ENCODE measurements at regions not wholly inside any gene's neighbourhood (a gene's known extent, or its start where the extent isn't known, plus 50 kb on each side); places are given as distances from the start of the nearest gene placed in this dataset.

DNA sequence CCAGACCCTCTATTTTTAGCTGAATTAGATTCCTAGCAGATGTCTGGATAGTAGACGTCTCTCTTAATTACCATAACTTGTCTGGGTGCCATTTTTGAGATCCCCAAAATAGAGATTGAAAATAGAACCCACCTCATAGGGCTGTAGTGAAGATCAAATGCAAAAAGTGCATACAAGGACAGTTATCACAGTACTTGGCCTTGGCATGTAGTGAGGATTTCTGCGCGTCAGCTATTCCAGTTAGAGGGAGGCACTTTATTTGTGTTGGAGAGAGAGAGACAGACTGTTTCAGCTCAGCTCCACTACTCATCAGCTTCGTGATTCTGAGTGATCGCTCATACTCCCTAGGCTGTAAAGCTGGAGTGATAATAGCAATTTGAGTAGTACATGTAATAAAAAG lies 59.6 kb upstream of the CDH13 start:
- DNase-seq: no peak
- no peak for ATAC-seq
- intact Hi-C loops (cut with DNase I, micrococcal nuclease): no loop called here

DNA sequence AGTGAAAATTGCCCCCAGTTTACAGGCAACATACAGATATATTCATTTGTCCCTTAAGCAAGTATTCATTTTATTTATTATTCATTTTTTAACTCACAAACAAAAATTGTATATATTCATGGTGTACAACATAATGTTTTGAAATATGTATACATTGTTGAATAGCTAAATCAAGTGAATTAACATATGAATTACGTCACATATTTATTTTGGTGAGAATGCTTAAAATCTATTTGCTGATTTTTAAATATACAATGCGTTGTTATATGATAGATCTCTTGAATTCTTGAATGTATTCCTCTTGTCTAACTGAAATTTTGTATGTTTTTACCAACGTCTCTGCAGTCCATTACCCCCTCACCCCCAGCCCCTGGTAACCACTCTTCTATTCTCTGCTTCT lies 63.4 kb upstream of the CDH13 start:
- ATAC-seq (no peak), DNase-seq (no peak)
- intact Hi-C loops (cut with DNase I, micrococcal nuclease): no loop called here

DNA sequence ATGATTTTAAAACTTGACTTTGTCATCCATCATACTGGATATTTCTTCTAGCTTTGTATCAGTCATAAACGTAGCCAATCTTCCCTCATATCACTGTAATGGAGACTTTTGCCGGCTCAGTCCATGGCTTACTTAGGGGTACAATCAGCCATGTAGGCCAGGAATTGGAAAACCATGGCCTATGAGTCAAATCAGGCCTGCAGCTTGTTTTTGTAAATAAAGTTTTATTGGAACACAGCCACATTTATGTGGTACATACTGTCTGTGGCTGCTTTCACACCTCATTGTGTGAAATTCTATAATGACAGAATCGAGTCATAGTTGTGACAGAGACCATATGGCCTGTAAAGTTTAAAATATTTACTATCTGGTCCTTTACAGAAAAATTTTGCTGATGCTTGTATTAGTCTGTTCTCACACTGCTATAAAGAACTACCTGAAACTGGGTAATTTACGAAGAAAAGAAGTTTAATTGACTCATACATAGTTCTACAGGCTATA lies 64.5 kb upstream of the CDH13 start:
- intact Hi-C loops (cut with DNase I, micrococcal nuclease): no loop called here
- DNase-seq (no peak), ATAC-seq (no peak)

DNA sequence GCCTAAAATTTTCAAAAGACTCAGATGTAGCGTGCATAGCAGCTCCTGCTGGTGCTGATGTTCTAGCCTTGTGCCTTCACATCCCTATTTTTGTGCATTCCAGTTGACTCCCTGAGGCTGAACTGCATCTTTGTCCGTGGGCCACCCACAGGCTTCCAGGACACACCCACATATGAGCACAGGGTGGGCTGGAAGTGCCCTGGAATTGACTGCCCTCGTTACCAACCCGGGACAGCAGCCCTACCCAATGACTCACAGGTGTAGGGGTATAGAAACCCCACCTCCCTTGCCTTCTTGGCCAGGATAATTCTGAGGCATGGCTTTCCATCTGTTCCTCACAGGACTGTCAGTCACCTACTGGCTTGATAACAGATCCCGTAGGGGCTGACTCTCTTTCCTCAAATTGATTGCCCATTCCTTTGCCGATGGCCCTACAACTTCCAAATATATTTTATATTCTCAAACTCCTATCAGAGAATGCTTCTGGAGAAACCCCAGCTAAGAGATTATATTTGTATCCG lies 65.9 kb upstream of the CDH13 start:
- no peak for ATAC-seq
- DNase-seq: no peak
- intact Hi-C loops (cut with DNase I, micrococcal nuclease): no loop called here

DNA sequence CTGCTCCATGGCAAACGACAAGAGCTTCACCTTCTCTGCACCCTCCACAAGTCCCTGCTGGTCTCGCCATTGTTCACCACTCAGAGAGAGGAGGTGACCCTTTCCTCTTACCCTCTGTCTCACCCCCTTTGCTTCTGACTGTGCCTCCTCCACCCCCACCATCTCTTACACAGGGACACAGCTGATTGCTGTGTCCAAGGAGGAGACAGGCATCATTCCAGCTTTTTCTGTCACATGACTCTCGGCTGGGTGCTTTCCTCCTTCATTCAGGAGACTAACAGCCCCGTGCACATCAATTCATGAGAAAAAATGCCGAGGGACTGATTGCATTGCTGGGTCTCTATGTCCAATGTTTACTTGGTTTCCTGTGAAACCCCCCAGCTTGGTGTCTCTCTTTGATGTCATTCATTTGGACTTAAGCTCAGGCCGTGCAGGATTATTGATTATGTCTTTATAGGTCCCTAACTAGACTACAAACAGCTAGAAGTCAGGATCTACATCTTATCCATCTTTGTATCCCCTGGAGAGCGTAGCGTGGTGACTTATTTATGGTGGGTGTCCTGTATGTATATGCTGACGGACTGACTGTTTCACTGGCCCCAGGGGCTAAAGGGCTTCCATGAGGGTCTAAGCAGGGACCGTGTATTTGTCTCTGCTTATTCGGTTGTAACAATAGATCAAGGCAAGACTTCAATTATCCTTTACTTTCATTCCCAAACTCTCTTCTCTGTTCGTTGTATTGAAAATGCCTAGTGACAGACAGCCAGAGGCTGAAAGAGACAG lies 82.2 kb upstream of the CDH13 start:
- intact Hi-C loops (cut with DNase I, micrococcal nuclease): no loop called here
- DNase-seq (no peak), ATAC-seq (no peak)

DNA sequence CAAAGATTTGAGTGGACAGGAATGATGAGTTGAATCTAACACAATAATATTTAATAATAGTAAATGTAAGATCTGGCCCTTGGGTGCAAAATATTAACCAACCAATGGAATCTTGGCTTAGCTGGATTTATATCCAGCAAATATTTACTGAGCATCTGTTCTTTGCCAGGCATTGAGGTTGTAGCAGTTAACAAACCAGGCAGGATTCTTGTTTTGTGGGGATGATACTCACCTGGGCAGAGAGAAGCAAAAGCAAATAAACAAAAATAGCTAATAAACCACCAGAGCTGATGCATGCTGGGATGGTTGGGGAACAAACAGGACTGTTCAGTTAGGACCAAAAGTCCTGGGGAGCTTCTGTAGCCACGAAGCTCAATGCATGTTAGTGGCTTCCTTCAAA lies 84.1 kb upstream of the CDH13 start:
- intact Hi-C loops (cut with DNase I, micrococcal nuclease): no loop called here
- ATAC-seq: no peak
- no peak for DNase-seq

DNA sequence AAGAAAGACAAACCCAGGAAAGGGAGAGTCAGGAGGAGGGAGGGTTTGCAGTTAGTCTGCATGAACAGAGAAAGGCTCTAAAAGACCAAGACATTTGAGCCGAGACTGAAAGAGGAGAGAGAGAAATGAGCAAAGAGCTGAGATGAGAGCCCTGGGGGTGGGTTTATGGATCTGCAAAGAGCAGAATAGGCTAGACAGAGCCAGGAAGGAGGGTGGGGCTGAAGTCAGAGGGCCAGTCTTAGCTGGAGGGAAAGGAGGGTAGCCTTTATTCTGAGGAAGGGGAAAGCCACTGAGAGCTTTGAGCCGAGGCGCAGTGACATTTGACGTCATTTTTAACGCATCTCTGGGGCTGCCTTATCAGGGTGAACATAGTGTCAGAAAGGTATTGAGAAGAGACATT lies 85.7 kb upstream of the CDH13 start:
- intact Hi-C loops (cut with DNase I, micrococcal nuclease): no loop called here
- DNase-seq (no peak), ATAC-seq (no peak)

DNA sequence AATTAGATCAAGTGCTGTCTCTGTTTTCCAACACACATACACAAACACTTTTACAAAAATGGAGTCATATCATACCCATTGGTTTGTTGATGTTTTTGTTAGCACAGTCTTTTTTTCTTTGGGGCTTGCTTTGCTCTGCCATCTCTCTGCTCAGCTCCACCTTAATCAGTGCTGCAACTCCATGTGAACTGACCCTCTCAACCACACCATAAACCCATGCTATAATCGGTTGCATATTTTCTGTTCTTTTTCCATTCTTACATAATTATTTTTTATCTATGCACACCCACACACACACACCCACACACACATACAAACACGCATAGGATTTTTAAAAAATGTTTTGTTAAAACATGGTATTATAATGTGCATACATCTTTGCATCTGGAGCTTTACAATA lies 91.0 kb upstream of the CDH13 start:
- DNase-seq: no peak
- intact Hi-C loops (cut with DNase I, micrococcal nuclease): no loop called here
- no peak for ATAC-seq

DNA sequence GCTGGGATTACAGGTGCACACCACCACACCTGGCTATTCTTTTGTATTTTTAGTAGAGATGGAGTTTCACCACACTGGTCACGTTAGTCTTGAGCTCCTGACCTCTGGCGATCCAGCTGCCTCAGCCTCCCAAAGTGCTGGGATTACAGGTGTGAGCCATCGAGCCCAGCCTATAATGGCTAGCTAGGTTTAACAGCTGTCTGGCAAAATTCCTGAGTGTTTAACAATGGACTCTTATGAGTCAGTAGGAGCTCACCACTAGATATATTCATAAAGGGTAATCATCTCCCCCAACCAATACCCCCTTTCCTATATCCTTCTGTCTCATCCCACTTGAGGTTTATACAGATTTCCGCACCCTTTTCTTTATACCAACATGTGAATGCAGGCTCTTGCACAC lies 91.5 kb upstream of the CDH13 start:
- DNase-seq (no peak), ATAC-seq (no peak)
- intact Hi-C loops (cut with DNase I, micrococcal nuclease): no loop called here

DNA sequence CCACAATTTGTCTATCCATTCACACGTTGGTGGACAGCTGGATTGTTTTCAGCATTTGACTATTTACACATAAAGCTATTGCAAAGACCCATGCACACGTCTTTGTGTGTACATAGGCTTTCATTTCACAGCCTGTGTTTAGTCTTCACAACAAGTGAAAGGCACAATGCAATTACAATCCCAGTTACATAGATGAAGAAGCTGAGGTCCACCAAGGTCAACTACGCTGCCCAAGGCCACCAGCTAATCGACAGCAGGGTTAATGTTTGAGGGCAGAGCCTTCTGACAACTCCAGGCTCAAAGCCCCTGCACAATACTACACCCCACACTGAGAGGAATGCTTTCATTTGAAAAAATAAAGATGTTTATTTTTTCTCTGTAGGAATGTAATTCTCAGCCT lies 93.6 kb upstream of the CDH13 start:
- intact Hi-C loops (cut with DNase I, micrococcal nuclease): no loop called here
- no peak for ATAC-seq
- DNase-seq: no peak

DNA sequence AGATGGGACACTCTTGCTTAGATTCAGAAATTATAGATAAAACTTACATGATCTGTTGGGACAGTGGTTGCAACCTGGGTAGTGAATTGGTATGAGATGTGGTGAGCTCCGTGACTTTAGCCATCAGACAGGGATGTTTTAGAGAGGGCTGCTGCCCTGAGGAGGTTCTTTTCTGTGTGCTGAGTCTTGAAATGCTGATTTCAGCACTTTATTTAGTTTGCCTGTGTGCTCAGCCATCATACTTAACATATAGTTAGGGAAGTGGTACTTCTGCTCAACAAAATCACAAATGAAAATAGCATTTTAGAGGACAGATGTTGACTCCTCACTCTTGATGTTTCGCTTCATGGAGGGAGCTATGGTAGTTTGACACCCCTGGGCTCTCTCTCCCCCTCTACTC lies 95.9 kb upstream of the CDH13 start:
- intact Hi-C loops (cut with DNase I, micrococcal nuclease): no loop called here
- DNase-seq (no peak), ATAC-seq (no peak)

DNA sequence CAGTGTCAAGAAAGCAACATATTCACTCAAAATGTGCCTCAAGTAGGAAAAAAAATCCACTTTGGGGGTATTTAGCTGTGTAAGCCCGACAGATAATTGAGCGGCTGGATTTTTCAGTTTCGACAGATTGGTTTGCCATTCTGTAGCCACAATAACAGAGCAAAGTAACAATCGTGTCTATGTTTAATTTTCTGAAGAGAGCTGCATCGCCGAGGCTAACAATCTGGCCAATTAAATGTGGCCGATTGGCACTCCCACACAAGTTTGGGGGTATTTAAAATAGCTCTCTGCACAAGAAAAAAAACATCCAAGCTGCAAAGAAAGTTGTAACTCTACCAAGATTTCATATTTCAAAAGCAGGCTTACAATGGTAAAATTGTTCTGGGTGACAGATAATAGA lies 99.7 kb upstream of the CDH13 start:
- intact Hi-C loops (cut with DNase I, micrococcal nuclease): no loop called here
- DNase-seq (no peak), ATAC-seq (no peak)

DNA sequence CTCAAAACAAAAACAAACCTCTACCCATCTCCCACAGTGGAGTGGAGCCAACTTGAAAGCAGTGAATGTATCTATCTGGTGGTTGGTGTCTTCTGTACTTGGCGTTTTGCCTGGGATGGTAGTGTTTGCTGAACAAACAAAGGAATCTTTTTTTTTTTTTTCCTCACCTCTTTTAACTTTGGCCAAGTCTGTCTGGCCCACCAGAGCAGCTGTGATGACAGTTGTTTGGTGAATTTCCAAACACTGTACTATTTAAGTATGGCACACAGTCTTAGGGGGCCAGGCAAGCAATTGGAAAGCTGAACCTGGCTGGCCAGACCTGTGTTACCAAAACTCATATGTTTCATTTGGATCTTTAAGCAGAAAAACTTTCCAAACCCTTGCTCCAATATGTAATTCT lies 101.8 kb upstream of the CDH13 start:
- ATAC-seq: no peak
- no peak for DNase-seq
- intact Hi-C loops (cut with DNase I, micrococcal nuclease): no loop called here

DNA sequence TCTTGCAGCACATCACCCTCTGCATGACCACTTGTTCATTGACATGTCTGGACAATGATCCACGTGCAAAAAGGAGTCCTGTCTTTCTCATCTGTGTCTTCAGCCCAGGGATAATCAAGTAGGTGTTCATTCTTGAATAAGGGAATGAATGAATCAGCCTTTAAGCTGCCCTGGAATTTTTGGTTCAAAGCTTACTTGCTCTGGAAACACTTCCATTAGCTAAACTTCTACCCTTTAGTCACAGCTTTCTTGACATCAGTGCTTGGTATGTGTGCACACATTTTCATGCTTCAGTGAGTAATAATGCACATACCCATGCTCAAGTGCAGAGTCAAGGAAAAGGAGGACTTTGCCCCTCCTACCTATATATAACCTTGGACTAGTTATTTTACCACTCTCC lies 103.0 kb upstream of the CDH13 start:
- no peak for DNase-seq
- no peak for ATAC-seq
- intact Hi-C loops (cut with DNase I, micrococcal nuclease): no loop called here

DNA sequence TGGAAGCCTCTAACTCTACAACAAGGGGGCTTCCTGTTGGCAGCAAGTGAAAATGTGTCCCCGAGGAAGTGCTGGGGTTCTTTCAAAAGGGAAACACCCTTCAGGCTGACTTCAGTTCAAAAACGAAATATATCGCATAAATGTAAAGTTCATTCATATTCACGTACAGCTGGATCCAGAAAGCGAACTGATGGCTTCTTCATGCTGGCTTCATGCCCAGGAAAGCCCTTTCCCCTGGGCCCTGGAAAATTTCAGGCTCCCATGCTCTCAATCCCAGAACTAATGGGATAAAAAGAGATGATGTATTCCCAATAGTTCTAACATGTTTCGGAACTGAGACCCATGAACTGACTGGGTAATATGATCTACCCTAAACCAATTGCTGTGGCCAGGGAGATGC lies 104.7 kb upstream of the CDH13 start:
- ATAC-seq: no peak
- intact Hi-C loops (cut with DNase I, micrococcal nuclease): no loop called here
- DNase-seq: no peak

DNA sequence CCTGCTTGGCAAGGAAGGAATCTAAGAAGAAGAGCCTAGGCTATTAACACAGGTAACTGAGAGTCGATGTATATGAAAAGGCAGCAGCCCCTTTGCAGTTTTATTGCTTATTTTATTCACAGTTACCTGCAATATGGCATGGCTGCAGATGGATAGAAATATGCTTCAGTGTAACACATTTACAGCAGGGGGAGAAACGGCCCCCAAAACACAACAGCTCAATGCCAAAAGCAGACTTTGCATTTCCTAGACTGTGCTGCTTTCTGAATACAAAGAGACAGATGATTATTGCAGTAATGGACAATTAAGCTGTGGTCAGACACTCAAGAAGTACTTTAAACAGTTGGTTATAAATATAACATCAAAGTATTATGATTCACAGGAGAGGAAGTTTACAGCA lies 108.0 kb upstream of the CDH13 start:
- ATAC-seq: no peak
- intact Hi-C loops (cut with DNase I, micrococcal nuclease): no loop called here

DNA sequence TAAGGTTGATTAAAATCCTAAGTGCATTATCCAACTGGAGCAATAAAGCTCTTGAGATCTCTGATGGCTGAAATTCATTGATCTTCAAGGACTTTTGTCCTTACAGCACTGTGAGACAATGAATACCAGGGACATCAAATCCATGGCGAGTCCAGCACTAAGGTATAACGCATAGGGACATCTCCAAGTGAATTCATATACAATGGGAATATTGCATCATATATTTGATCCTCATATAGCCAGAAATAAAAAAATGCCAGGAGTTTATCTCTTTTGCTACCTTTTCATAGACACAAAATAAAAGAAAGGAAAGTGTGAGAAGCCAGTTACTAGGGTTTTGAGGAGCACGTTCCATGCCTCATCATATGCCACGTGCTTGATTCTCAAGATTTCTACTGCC lies 112.5 kb upstream of the CDH13 start:
- DNase-seq: no peak
- ATAC-seq: no peak
- intact Hi-C loops (cut with DNase I, micrococcal nuclease): no loop called here

More for the DNA sequence above, 108.0 kb upstream of the CDH13 start:
- DNase-seq: no peak

DNA sequence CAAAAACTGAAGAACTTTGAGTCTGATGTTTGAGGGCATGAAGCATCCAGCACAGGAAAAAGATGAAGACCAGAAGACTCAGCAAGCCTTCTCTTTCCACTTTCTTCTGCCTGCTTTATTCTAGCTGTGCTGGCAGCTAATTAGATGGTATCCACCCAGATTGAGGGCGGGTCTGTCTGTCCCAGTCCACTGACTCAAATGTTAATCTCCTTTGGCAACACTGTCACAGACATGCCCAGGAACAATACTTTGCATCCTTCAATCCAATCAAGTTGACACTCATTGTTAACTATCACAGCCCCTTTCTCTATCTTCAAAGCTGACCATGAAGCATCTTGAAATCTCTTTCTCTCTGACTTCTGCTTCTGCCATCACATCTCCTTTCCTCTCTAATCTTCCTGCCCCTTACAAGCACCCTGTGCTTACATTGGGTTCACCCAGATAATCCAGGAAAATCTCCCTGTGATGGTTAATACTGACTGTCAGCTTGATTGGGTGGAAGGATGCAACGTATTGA lies 115.9 kb upstream of the CDH13 start:
- intact Hi-C loops (cut with DNase I, micrococcal nuclease): no loop called here
- no peak for ATAC-seq
- no peak for DNase-seq

DNA sequence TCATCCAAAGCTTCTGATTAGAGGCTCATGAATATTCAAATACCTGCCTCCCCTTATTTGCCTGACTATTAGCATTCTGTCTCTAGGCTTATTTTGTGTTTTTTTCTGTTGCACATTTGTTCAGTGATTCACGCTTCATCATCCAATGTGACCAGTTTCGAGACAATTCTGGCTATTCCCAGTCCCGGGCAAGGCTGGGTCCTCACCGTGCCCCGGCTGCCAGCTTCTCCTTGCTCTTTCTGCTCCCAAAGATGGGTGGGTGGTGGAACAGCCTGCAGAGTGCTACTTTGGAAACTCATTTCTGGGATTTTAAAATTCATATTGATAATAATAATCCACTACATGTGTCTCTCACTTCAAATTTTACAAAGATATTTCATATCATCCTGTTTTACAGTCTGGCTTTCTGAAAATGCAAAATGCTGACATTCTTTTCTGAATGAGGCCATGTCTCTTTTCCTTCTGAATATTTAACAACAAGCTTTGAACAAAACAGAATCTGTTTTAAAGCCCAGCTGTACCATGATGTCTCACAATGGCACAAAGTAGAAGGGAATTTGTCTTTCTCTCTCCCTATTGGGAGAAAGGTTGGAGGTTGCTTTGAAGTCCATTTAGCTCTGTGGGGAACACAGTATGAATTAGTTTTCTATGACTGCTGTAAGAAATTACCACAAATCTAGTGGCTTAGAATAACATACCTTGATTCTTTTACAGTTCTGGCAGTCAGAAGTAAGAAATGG lies 116.9 kb upstream of the CDH13 start:
- ATAC-seq (no peak), DNase-seq (no peak)
- intact Hi-C loops (cut with DNase I, micrococcal nuclease): no loop called here
